Epithelial cell of proximal tubule (primary cell): ENCODE measurements at regions not wholly inside any gene's neighbourhood (a gene's known extent, or its start where the extent isn't known, plus 50 kb on each side); places are given as distances from the start of the nearest gene placed in this dataset.

ENCODE experiments used
- DNase-seq: peaks from one replicate; pipeline ENCODE4 v3.0.0-alpha.2; 2011; ENCODE audit warnings: low read depth
- H3K4me3 ChIP-seq: 2 replicates; pipeline ENCODE4 v1.5.1; 2011; ENCODE audit warnings: low read depth, mild to moderate bottlenecking, low read length
- CTCF ChIP-seq: conservative IDR thresholded peaks from 2 replicates; pipeline ENCODE4 v1.5.1; 2012; ENCODE audit warnings: low read depth, mild to moderate bottlenecking, low read length

- DNase-seq: no peak
- no peak overlapping the region for H3K4me3 ChIP-seq
- no peak for TF ChIP-seq CTCF
Measured at GRCh38 chr1:187516874-187517273, 688.1 kb downstream of the PLA2G4A start.

- no peak for DNase-seq
- no peak for TF ChIP-seq CTCF
- H3K4me3 ChIP-seq: no peak overlapping the region
Measured at GRCh38 chr1:187517546-187517945, 688.8 kb downstream of the PLA2G4A start.

- no peak overlapping the region for H3K4me3 ChIP-seq
- TF ChIP-seq CTCF: no peak
- no peak for DNase-seq
Measured at GRCh38 chr1:187527346-187527745, 698.6 kb downstream of the PLA2G4A start.

GRCh38 chr1:187537936-187538335 lies 709.2 kb downstream of the PLA2G4A start:
- no peak overlapping the region for H3K4me3 ChIP-seq
- DNase-seq: no peak
- no peak for TF ChIP-seq CTCF

- TF ChIP-seq CTCF: no peak
Measured at GRCh38 chr1:187549540-187549939, 720.8 kb downstream of the PLA2G4A start.

GRCh38 chr1:187551061-187551460 lies 722.3 kb downstream of the PLA2G4A start:
- H3K4me3 ChIP-seq: no peak overlapping the region
- no peak for TF ChIP-seq CTCF
- no peak for DNase-seq

More at GRCh38 chr1:187549540-187549939, 720.8 kb downstream of the PLA2G4A start:
- DNase-seq: no peak
- no peak overlapping the region for H3K4me3 ChIP-seq

- no peak for DNase-seq
- no peak overlapping the region for H3K4me3 ChIP-seq
- TF ChIP-seq CTCF: no peak
Measured at GRCh38 chr1:187563191-187563590, 734.4 kb downstream of the PLA2G4A start.
